Jurkat, Clone E6-1 (cell line): ENCODE measurements at regions not wholly inside any gene's neighbourhood (a gene's known extent, or its start where the extent isn't known, plus 50 kb on each side); places are given as distances from the start of the nearest gene placed in this dataset.
A peak's percentile ranks its signal among the peaks of the same experiment; 100 is the strongest.
"Not testable (repeated sequence)": the region's sequence is repeated elsewhere in the genome, so short reads cannot be mapped to it uniquely, and the experiment has no call there.

Source experiments
- DNase-seq: peaks from one replicate; pipeline ENCODE4 v3.0.0-alpha.2; 2011; ENCODE audit warnings: low read depth, low spot score
- H3K4me3 ChIP-seq: 2 replicates; pipeline ENCODE4 v1.5.1; 2011; ENCODE audit warnings: mild to moderate bottlenecking, low read length, control low read depth, moderate library complexity

DNA sequence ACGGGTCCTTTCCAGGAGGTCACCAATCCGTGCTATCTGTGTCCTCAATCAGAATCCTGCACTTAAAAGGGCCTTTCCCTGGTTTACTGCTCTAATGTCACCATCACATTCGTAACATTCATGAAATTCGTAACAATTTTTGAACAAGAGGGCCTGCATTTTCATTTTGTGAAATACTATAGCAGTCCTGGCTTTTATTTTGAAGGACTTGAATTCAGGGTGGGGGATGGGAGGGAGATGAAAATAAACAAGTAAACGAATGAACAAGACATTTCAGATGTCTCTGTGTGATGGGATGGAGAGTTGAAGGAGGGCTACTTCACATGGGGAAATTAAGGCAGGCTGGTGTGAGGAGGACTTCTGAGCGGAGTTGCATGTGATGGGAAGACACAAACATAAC lies 281.0 kb downstream of the TSHZ3 start:
- DNase-seq, result no peak
- no peak overlapping the region for H3K4me3 ChIP-seq

DNA sequence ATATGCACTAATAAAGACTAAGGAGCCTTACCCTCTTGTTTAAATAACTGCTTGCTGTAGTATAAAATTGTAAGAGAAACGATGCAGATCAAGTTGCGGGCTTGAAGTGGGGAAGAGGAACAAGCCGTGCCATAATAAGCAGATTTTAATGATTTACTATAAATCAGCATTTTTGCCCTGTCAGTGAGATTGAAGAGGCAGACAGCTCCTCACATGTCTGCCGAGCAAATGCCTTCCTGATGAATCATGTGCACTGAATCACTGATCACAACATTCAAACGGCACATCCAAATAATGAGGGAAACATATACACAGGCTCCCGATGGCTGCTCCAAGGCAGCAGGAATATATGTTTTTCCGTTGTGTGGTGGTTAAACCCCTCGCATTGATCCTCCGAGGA lies 282.9 kb downstream of the TSHZ3 start:
- DNase-seq, result no peak

DNA sequence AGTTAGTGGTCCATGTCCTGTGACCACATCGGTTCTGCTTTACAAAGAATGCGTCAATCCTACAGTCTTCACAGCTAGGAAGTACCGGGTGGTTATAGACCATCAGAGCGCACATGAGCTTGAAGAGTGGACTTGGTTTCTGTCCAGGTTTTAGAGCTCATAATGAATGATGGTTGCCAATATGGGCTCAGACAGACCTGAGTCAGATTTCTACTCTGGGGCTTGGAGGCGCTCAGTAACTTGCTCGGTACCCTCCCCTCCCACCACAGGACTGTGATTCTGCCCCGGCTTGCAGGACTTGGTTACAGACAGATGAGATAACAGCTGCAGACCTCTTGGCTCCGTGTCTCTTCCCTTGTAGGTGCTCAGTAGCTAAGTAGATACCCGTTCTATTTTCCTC lies 284.7 kb downstream of the TSHZ3 start:
- no peak for DNase-seq
- no peak overlapping the region for H3K4me3 ChIP-seq

More for the DNA sequence above, 282.9 kb downstream of the TSHZ3 start:
- H3K4me3 ChIP-seq, result no peak overlapping the region

DNA sequence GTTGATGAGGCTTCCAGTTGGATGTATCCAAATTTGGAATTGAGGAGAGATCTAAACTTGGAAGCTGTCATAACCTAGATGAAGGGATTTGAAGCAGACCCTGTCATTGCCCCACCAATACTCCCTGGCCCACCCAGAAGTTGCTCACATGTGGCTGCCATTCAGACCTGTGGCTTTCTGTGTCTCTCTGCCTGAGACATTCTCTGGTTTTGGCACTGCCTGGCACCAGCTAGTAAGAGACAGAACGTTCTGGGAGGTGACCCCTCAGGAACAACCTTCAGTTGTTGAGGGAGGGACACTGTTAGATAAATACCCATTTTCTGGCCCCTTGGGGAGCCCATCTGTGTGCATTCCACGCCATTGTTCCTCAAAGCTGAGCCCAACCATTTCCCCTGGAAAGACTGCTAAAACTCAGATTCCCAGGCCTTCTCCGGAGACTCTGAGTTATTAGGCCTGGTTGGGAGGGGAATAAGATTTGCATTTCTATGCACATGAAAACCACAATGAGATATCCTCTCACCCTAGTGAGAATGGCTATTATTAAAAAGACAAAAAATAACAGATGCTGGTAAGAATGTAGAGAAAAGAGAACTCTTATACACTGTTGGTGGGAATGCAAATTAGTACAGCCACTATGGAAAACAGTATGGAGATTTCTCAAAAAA lies 290.4 kb downstream of the TSHZ3 start:
- H3K4me3 ChIP-seq, result no peak overlapping the region
- DNase-seq, result no peak

DNA sequence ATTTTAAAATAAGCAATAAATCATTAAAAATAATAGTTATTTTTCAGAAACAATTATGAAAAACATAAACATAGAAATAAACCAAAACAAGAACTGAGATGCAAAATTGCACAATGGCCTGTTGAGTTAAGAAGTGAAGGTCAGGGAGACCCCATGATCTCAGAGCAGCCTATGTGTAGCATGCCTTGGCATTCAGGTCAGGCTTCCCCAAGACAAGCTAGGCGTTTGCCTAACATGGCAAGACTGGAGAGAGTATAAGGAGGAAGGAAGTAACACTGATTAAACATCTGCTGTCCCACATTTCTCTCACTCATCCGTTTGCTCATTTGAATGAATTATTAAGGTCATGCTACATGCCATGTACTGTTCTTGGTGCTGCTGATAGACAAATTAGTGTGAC lies 291.8 kb downstream of the TSHZ3 start:
- no peak overlapping the region for H3K4me3 ChIP-seq
- no peak for DNase-seq

DNA sequence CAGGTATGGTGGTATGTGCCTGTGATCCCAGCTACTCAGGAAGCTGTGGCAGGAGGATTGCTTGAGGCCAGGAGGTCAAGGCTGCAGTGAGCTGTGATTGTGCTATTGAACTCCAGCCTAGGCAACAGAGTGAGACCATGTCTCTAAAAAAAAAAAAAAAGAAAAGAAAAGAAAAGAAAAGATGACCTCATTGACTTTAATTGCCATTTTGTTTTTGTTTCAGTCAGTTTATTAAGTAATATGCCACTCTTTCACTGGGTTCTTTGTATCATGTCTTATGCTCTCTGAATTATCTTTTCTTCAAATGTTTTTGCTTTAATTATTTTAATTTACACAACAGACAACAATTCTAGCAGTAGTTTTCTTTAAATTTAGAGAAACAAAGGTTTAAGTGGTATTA lies 293.8 kb downstream of the TSHZ3 start:
- no peak for DNase-seq
- no peak overlapping the region for H3K4me3 ChIP-seq

DNA sequence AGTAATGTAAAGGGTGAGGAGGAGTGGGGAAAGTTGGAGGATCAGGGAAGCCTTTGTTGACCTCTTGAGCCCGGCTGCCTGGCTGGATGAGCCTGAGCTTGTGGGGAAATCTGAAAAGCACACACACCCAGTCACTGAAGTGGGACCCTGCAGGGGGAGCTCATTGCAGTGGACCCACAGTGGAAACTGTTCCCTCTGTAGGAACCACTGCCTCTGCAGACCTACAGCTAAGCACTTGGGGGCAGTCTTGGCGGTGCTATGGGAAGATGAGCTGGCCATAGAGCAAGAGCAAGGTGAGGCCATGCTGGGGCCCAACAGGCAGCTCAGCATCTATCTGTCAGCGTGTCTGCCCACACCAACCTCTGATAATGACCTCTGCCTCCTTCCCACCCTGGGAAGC lies 294.8 kb downstream of the TSHZ3 start:
- peak; percentile 36 for DNase-seq
- H3K4me3 ChIP-seq, result no peak overlapping the region

DNA sequence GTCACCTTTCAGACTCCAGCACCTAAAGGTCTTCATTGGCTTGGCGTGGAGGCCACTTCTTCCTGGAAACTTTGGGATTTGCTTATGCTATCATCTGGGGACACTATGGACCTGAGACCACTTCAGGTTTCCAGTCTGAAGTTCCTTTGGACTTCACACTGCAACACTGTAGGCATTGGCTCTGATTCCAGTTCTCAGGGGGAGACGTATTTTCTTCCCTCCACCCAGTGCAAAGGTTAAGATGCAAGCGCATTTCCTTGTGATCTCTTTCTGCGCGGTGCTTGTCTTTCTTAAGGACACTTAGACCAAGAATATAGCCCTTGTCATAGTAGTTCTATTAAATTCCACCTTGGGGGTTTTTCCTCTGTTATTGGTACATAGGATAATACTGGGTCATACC lies 299.8 kb downstream of the TSHZ3 start:
- no peak overlapping the region for H3K4me3 ChIP-seq
- no peak for DNase-seq

DNA sequence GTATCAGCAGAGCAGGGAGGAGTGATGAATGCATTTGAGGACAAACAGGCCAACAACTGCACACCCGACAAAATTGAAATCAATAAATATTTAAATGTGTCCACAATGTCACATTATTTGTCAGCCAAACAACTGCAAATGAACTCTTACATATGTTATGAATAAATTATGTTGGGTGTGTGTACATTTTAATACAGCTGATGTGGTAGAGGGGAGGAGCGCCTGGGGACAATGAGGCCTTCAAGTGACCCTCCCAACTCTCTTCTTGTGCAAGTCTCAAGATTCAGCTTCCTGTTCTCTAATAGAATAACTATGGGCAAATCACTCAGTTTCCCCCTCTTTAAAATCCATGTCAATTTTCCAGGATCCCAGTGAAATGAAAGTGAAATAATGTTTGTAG lies 303.2 kb downstream of the TSHZ3 start:
- H3K4me3 ChIP-seq, result no peak overlapping the region
- DNase-seq, result no peak

DNA sequence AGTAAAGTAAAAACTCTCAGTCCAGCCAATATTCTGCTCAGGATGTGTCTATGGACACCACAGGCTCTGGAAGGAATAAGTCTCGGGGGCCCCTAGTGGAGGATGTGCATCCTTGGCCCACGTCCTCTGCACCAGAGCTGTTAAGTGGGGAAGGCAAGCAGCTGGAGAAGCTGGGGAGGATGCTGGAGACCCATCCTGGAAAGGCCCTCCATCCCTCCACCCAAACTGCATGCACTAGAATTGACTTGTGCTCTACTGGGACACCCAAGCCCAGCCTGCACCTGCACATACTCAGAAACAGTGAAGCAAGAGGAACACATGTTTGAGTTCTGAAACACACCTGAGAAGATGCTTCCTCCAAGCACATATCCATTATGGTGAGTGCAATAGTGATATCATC lies 307.8 kb downstream of the TSHZ3 start:
- H3K4me3 ChIP-seq, result no peak overlapping the region
- DNase-seq, result no peak

DNA sequence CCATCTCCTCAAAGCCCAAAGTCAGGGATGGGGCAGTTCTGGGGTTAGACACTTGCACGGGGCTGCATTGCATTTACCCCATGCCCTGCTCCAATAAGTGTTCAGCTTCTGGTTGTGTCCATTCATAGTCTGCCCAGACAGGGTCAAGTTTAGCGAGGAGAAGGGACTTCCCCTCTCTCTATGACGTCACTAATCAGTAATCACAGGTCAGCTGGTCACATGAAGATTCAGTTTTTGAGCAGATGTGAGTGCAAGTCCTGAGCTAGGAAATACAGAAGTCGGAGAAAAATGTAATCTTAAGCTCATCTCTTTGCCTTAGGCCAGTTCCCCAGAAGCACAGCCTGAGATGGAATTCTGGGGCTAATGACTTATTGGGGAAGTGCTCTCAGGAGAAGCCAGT lies 310.1 kb downstream of the TSHZ3 start:
- no peak overlapping the region for H3K4me3 ChIP-seq
- no peak for DNase-seq

DNA sequence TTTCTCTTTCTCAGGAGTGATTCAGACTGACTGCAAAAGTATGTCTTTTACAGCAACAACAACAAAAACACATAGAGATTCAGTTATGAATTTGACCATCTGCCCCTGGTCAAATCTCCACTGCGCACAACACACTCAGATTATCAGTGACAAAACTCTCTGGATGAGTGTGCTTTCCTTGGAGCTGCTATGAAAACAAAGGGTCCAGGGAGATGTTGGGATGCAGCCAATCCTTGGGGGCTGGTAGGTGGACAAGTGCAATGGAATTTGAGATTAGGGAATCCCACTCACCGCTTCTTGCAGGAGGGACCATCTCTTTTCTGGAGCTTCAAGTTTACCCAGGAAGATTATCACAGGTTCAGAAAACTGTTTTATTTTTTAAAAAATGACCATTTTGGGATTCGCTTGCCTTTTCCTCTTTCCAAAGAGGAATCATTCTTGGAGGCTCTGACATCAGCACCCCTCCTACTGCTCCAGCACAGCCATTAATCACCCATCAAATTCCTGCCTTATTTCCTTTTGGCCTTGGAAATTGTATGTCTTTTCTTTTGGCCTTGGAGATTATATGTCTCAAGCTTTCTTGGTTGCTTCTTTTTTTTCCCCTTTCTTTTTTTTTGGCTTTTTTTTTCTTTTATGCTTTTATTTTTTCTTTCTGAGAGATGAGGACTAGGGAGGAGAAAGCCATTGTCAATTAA lies 311.8 kb downstream of the TSHZ3 start:
- no peak for DNase-seq
- H3K4me3 ChIP-seq, result no peak overlapping the region

DNA sequence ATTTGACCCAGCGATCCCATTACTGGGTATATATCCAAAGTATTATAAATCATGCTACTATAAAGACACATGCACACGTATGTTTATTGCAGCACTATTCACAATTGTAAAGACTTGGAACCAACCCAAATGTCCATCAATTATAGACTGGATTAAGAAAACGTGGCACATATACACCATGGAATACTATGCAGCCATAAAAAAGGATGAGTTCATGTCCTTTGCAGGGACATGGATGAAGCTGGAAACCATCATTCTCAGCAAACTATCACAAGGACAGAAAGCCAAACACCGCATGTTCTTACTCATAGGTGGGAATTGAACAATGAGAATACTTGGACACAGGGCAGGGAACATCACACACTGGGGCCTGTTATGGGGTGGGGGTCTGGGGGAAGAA lies 317.8 kb downstream of the TSHZ3 start:
- H3K4me3 ChIP-seq, DNase-seq: not testable (repeated sequence)

DNA sequence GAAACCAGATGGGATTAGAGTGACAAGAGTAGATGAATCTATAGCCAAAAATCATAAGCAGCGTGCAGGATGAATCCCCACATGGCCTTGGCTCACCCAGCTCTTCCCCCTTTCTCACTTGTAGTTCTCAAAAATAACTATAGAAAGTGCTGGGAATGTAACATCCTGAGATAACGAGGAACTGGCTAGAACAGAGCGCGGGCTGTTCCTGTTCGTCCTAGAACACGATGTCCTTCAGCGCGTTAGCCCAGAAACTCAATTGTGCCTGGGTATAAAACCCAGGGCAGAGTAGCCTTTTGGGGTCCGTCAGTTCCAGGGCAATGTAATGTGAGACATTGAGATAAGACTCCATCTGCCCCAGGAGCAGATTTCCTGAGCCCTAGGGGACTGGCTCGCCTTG lies 326.2 kb downstream of the TSHZ3 start:
- DNase-seq, result no peak

DNA sequence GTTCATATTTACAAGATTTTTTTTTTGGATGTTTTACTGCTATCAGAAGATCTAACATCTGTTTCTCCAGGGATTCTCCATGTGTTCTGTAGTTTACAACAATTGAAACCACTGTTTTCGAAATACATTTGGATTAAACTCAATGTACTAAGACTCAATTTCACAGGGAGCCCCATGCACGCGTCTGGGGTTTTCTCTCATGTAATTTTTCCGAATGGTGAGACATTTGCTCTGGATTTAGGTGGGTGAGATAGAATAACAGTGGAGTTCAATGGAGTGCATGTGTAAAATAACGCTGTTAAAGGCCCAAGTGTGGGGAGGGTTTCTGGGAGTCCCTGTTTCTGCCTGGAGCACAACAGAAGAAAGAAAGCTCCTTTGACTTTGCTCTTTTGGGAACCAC lies 330.3 kb downstream of the TSHZ3 start:
- no peak for DNase-seq
- no peak overlapping the region for H3K4me3 ChIP-seq

More for the DNA sequence above, 326.2 kb downstream of the TSHZ3 start:
- H3K4me3 ChIP-seq, result no peak overlapping the region

DNA sequence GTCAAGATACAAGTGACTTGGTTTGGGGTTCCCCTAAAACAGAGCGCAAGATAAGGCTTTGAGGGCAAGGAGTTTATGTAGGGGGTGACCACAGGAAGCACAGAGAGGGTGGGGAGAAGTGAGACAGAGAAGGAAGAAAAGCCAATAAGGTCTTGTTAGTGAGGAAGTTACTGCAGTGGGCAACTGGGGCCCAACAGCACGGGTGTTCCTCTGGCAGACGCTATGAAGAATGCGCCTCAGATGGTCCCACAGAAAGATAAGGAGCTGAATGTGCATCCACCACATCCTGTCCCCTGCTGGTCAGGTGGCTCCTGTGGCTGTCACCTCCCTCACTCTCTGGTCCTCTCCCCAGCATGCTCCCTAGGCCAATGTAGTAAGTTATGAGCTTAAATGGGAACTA lies 333.5 kb downstream of the TSHZ3 start:
- no peak for DNase-seq
- no peak overlapping the region for H3K4me3 ChIP-seq

DNA sequence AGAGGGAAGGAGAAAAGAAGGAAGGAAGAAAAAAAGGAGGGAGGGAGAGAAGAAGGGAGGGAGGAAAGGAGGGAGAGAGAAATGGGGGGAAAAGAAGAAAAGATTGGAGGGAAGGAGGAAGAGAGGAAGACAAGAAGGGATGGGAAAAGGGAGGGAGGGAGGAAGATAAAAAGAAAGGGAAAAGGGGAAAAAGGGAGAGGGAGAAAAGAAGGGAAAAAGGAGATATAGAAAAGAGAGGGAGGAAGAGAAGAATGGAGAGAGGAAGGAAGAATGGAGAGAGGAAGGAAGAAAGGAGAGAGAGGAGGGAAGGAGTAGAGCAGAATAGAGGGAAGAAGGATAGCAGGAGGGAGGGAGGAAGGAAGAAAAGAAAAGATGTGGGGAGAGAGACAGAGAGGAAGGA lies 334.6 kb downstream of the TSHZ3 start:
- no peak overlapping the region for H3K4me3 ChIP-seq
- no peak for DNase-seq

DNA sequence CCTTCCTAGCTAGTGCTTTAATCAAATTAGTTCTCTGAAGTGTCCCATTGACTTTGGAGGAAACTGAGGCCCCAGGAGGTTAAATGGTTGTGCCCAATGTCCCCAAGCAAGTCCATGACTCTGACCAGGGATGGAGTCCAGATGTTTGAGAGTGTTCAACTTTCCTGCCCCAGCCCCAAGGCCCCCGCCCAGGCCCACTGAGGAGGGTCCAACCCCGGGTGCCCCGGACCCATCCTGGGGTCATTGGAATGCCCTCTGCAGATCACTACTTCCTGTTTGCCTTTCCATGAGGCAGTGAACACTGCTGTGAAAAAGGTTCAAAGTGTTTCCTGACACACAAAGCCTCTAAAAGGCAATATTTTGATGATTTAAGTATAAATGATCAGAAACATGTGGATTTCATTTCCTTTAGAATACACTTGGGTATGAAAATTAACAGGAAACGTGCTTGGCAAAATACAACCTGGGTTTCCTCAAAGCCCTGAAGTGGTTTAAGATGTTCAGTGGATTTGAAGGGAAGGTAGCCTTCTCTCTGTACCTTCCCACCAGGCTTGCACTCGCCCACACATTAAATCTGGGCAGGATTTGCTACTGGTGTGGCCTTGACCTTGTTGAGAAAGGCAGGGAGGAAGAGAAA lies 335.7 kb downstream of the TSHZ3 start:
- H3K4me3 ChIP-seq, result no peak overlapping the region

DNA sequence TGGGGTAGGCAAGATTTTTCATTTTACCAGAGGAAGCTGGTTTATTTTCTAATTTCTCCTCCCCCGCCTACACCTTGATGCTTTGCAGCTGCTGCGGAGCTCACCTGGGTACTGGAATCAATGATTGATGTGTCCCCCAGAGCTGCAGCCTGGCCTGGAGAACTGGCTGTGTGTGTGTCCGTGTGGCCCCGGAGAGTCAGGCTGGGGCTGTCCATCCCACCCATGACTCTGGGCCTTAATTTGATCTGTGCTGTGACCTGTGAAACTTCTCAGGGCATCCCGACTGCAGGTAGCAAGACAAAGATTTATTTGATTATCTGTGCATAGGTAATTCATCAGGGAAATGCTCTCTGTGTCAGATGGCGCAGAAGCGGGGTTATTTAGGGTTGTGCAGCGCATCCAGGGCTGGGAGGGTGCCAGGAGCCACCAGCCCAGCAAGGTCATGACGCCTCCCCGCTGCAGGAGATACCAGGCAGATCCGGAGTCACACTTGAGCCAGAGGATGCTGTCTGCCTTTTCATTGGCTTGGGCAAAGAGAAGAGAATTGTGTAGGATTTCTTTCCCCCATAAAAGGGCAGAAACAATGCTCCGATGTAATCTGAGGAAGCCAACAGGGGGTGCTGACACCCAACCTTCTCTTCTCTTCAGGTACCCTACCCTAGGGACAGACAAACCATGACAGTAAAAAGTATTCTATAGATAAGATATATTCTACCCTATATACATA lies 346.6 kb downstream of the TSHZ3 start:
- DNase-seq, result no peak
- no peak overlapping the region for H3K4me3 ChIP-seq

More for the DNA sequence above, 335.7 kb downstream of the TSHZ3 start:
- DNase-seq, result no peak

DNA sequence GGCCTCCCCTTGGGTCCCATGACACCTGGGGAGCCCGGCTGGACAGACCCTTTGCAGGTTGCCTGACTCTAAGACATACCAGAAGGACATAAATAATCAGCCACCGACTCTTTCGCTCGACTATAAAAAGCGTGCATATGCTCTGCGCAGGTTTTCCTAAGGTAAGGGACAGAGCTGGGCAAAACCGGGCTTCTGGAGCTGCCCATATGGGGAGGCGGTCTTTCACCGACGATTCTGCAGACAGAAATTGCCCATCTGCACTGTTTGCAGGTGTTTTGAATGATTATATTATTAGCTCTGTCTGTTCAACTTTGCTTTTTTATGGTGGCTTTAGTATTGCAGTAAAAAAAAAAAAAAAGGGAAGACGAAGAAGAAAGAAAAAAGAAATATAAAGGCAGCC lies 347.2 kb downstream of the TSHZ3 start:
- no peak overlapping the region for H3K4me3 ChIP-seq
- DNase-seq, result no peak
